Liver (tissue), 8 donors: ENCODE measurements at regions not wholly inside any gene's neighbourhood (a gene's known extent, or its start where the extent isn't known, plus 50 kb on each side); places are given as distances from the start of the nearest gene placed in this dataset.

ENCODE experiments used
- DNase-seq: peaks from one replicate; pipeline ENCODE4 v3.0.0-alpha.2; 2017; ENCODE audit warnings: low spot score
- H3K27ac ChIP-seq, 2 donors: one replicate each; pipeline ENCODE4 v1.7.0; 2013; ENCODE audit warnings: inconsistent platforms in 2 of 2, low read length in 2 of 2, control low read depth in 1 of 2, low read depth in 1 of 2, mild to moderate bottlenecking in 1 of 2
- H3K27me3 ChIP-seq, 4 donors: one replicate each; pipeline versions ENCODE4 v1.6.1 to v1.7.0; 2013; ENCODE audit warnings: low read length in 3 of 4, inconsistent platforms in 1 of 4, mild to moderate bottlenecking in 1 of 4, moderate library complexity in 1 of 4; ENCODE audit not compliant: control insufficient read depth in 4 of 4, insufficient read depth in 4 of 4
- H3K36me3 ChIP-seq, 4 donors: one replicate each; pipeline versions ENCODE4 v1.6.1 to v1.7.0; 2013; ENCODE audit warnings: low read length in 3 of 4, mild to moderate bottlenecking in 3 of 4, low read depth in 1 of 4, moderate library complexity in 1 of 4; ENCODE audit not compliant: control insufficient read depth in 4 of 4, insufficient read depth in 3 of 4
- H3K4me1 ChIP-seq, 4 donors: one replicate each; pipeline versions ENCODE4 v1.6.1 to v1.7.0; 2013; ENCODE audit warnings: low read length in 3 of 4, mild to moderate bottlenecking in 3 of 4, moderate library complexity in 1 of 4; ENCODE audit not compliant: control insufficient read depth in 4 of 4, insufficient read depth in 4 of 4
- H3K4me3 ChIP-seq, 3 donors: one replicate each; pipeline versions ENCODE4 v1.6.1 to v1.7.0; 2013; ENCODE audit warnings: low read length in 3 of 3, control low read depth in 1 of 3, low read depth in 1 of 3, mild to moderate bottlenecking in 1 of 3
- H3K9ac ChIP-seq, 2 donors: one replicate each; pipeline ENCODE4 v1.7.0; 2013; ENCODE audit warnings: low read length in 2 of 2, mild to moderate bottlenecking in 2 of 2, moderate library complexity in 2 of 2, control low read depth in 1 of 2, low read depth in 1 of 2
- H3K9me3 ChIP-seq, 4 donors: one replicate each; pipeline versions ENCODE4 v1.6.1 to v1.7.0; 2013; ENCODE audit warnings: low read length in 3 of 4; ENCODE audit not compliant: control insufficient read depth in 4 of 4
- EGR1 ChIP-seq, 2 donors: IDR thresholded peaks; 2 replicates each; pipeline ENCODE4 v1.6.1; 2016 to 2018; ENCODE audit warnings: antibody characterized with exemption in 2 of 2, low read depth in 2 of 2
- FOXA2 ChIP-seq: IDR thresholded peaks from 2 replicates; pipeline ENCODE4 v1.6.1; 2016; ENCODE audit warnings: antibody characterized with exemption
- HNF4A ChIP-seq, 2 donors: conservative IDR thresholded peaks; 2 replicates each; pipeline ENCODE4 v1.6.1; 2016; ENCODE audit warnings: antibody characterized with exemption in 2 of 2, mild to moderate bottlenecking in 2 of 2
- HNF4G ChIP-seq: IDR thresholded peaks from 2 replicates; pipeline ENCODE4 v1.6.1; 2016; ENCODE audit warnings: antibody characterized with exemption
- JUND ChIP-seq, 2 donors: IDR thresholded peaks; 2 replicates each; pipeline ENCODE4 v1.6.1; 2016; ENCODE audit warnings: antibody characterized with exemption in 2 of 2
- NR2F2 ChIP-seq: IDR thresholded peaks from 2 replicates; pipeline ENCODE4 v1.6.1; 2016; ENCODE audit warnings: antibody characterized with exemption
- RAD21 ChIP-seq, 2 donors: IDR thresholded peaks; 2 replicates each; pipeline ENCODE4 v1.6.1; 2016; ENCODE audit warnings: antibody characterized with exemption in 2 of 2, mild to moderate bottlenecking in 2 of 2
- RXRA ChIP-seq, 2 donors: IDR thresholded peaks; 2 replicates each; pipeline ENCODE4 v1.6.1; 2017 to 2018; ENCODE audit warnings: antibody characterized with exemption in 2 of 2, mild to moderate bottlenecking in 1 of 2
- SP1 ChIP-seq: IDR thresholded peaks from 2 replicates; pipeline ENCODE4 v1.6.1; 2018; ENCODE audit warnings: antibody characterized with exemption, mild to moderate bottlenecking
- TAF1 ChIP-seq: conservative IDR thresholded peaks from 2 replicates; pipeline ENCODE4 v1.6.1; 2016; ENCODE audit warnings: antibody characterized with exemption, mild to moderate bottlenecking
- YY1 ChIP-seq: IDR thresholded peaks from 2 replicates; pipeline ENCODE4 v1.6.1; 2016; ENCODE audit warnings: antibody characterized with exemption, mild to moderate bottlenecking
- WGBS: extraction: QIAGEN DNeasy Blood & Tissue Kit; methylation state at CpG from one replicate; pipeline ENCODE4 v1.1.7; 2013; 5-methylcytosine and 5-hydroxymethylcytosine counted together
- TF ChIP-seq, protein P1 (sequence below): IDR thresholded peaks from 2 replicates; pipeline ENCODE4 v1.6.1; 2016; ENCODE audit warnings: antibody characterized with exemption
- TF ChIP-seq, protein P2 (sequence below): IDR thresholded peaks from 2 replicates; pipeline ENCODE4 v1.6.1; 2016; ENCODE audit warnings: antibody characterized with exemption
- TF ChIP-seq, protein P3 (sequence below): IDR thresholded peaks from 2 replicates; pipeline ENCODE4 v1.6.1; 2016; ENCODE audit warnings: antibody characterized with exemption
- TF ChIP-seq, protein P4 (sequence below): fragments of 150-350 bp; IDR thresholded peaks from 2 replicates; pipeline ENCODE4 v1.5.1; 2017; ENCODE audit warnings: improper control_type of control experiment, low read depth, low read length; ENCODE audit not compliant: missing input control
- donor health status: healthy.
- donor health status: healthy.
- donor health status: healthy.
- donor health status: healthy.
- donor health status: healthy.

DNA sequence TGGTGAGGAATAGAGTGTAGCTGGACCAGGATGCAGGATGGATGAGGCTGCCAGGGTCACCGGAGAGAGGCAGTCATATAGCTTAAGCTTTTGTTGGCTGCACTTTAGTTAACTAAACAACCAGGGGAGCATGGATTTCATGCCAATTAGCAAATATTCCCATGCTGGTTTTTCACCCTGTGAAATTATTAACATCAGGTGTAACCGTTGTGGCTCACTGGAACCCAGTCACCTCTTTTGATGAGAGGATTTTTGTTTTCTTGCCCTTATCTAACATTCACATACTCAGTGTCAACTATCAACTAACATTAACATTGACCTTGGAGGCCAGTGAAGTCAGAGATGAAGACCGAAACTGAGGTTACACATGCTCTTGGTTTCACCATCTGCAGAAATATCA is 97.2 kb upstream of the BASP1 start:
- no peak overlapping the region for H3K27ac ChIP-seq
- no peaks in the 10 kb centered on the region for H3K27me3 ChIP-seq
- H3K4me3 ChIP-seq: no peak overlapping the region
- H3K9ac ChIP-seq: no peak overlapping the region
- DNase-seq: no peak
- H3K9me3 ChIP-seq: no peaks in the 10 kb centered on the region
- H3K36me3 ChIP-seq: no peaks in the 10 kb centered on the region
- WGBS: 70% methylated on average over 3 of the region's 3 CpGs
- TF ChIP-seq SP1 (no peak), HNF4G (no peak), YY1 (no peak), EGR1 (IDR thresholded peaks at IDR 0.05; ENCODE audit: low read depth in 2 of 2) (no peak), HNF4A (conservative IDR thresholded peaks at IDR 0.05) (no peak), RAD21 (IDR thresholded peaks at IDR 0.05) (no peak), FOXA2 (no peak)
- TF ChIP-seq, protein P1, sequence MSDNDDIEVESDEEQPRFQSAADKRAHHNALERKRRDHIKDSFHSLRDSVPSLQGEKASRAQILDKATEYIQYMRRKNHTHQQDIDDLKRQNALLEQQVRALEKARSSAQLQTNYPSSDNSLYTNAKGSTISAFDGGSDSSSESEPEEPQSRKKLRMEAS: no peak
- TF ChIP-seq, protein P2, sequence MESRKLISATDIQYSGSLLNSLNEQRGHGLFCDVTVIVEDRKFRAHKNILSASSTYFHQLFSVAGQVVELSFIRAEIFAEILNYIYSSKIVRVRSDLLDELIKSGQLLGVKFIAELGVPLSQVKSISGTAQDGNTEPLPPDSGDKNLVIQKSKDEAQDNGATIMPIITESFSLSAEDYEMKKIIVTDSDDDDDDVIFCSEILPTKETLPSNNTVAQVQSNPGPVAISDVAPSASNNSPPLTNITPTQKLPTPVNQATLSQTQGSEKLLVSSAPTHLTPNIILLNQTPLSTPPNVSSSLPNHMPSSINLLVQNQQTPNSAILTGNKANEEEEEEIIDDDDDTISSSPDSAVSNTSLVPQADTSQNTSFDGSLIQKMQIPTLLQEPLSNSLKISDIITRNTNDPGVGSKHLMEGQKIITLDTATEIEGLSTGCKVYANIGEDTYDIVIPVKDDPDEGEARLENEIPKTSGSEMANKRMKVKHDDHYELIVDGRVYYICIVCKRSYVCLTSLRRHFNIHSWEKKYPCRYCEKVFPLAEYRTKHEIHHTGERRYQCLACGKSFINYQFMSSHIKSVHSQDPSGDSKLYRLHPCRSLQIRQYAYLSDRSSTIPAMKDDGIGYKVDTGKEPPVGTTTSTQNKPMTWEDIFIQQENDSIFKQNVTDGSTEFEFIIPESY: no peak
- TF ChIP-seq, protein P3, sequence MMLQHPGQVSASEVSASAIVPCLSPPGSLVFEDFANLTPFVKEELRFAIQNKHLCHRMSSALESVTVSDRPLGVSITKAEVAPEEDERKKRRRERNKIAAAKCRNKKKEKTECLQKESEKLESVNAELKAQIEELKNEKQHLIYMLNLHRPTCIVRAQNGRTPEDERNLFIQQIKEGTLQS: no peak
- TF ChIP-seq, protein P4, sequence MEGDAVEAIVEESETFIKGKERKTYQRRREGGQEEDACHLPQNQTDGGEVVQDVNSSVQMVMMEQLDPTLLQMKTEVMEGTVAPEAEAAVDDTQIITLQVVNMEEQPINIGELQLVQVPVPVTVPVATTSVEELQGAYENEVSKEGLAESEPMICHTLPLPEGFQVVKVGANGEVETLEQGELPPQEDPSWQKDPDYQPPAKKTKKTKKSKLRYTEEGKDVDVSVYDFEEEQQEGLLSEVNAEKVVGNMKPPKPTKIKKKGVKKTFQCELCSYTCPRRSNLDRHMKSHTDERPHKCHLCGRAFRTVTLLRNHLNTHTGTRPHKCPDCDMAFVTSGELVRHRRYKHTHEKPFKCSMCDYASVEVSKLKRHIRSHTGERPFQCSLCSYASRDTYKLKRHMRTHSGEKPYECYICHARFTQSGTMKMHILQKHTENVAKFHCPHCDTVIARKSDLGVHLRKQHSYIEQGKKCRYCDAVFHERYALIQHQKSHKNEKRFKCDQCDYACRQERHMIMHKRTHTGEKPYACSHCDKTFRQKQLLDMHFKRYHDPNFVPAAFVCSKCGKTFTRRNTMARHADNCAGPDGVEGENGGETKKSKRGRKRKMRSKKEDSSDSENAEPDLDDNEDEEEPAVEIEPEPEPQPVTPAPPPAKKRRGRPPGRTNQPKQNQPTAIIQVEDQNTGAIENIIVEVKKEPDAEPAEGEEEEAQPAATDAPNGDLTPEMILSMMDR: no peak
- H3K4me1 ChIP-seq: no peaks in the 10 kb centered on the region

DNA sequence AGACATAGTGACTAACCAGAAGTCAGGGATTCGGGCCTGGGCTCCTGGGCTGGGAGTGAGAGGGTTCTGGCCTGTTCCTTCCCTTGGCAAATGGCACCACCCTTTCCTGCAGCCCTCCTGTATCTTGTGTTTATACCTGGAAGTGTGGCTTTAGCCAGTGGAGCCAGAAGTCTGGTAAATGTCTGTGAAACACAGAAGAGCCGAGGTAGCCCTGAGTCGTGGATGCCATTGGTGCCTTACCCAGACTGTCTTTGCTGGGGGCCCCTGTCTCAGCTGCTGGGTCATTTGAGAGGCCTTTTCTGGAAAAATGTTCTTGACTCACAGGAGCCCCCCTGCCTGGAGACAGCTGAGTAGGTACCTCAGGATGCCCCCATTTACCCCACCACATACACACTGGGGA is 95.7 kb upstream of the BASP1 start:
- Histone ChIP-seq H3K36me3 (no peaks in the 10 kb centered on the region), H3K9ac (no peak overlapping the region), H3K4me1 (no peaks in the 10 kb centered on the region), H3K9me3 (no peaks in the 10 kb centered on the region), H3K27ac (no peak overlapping the region), H3K27me3 (no peaks in the 10 kb centered on the region), H3K4me3 (no peak overlapping the region)
- 89% methylated on average over 3 of the region's 3 CpGs for WGBS
- no peak for DNase-seq
- TF ChIP-seq YY1 (no peak), FOXA2 (no peak), TAF1 (no peak), RXRA (IDR thresholded peaks at IDR 0.05) (no peak), NR2F2 (no peak), JUND (IDR thresholded peaks at IDR 0.05) (no peak), SP1 (no peak)
- TF ChIP-seq, protein P2: no peak
